Left ventricle myocardium inferior (tissue), 1 donor: ENCODE measurements at regions not wholly inside any gene's neighbourhood (a gene's known extent, or its start where the extent isn't known, plus 50 kb on each side); places are given as distances from the start of the nearest gene placed in this dataset.

Source experiments
- DNase-seq: peaks from one replicate; pipeline ENCODE4 v3.0.0-alpha.2; 2020
- H3K27ac ChIP-seq: fragments of 200-600 bp; replicated peaks from 2 replicates; pipeline ENCODE4 v1.8.0; 2021
- H3K27me3 ChIP-seq: fragments of 200-600 bp; 2 replicates; pipeline ENCODE4 v1.8.0; 2021; ENCODE audit warnings: low read depth
- H3K36me3 ChIP-seq: fragments of 200-600 bp; 2 replicates; pipeline ENCODE4 v1.8.0; 2021
- H3K4me1 ChIP-seq: fragments of 200-600 bp; 2 replicates; pipeline ENCODE4 v1.8.0; 2021
- H3K4me3 ChIP-seq: fragments of 200-600 bp; 2 replicates; pipeline ENCODE4 v1.8.0; 2021; ENCODE audit warnings: mild to moderate bottlenecking, moderate library complexity
- H3K9me3 ChIP-seq: fragments of 200-600 bp; replicated peaks from 2 replicates; pipeline ENCODE4 v1.8.0; 2021
- CTCF ChIP-seq: fragments of 200-600 bp; IDR thresholded peaks from 2 replicates; pipeline ENCODE4 v1.8.0; 2021; ENCODE audit warnings: antibody characterized with exemption, mild to moderate bottlenecking, borderline replicate concordance
- intact Hi-C: fragments of 100-400 bp; cut with micrococcal nuclease; formaldehyde crosslinking; loops from one replicate; pipeline ENCODE4 v1.11.0; 2022
- donor health status: DM: no; HTN: yes; CAD: no; lungs with severe emphysema.

- Histone ChIP-seq H3K27ac (no peak overlapping the region), H3K36me3 (no peaks in the 10 kb centered on the region), H3K27me3 (no peaks in the 10 kb centered on the region), H3K9me3 (no peaks in the 10 kb centered on the region), H3K4me1 (no peaks in the 10 kb centered on the region), H3K4me3 (no peak overlapping the region)
- no peak for DNase-seq
- TF ChIP-seq CTCF, result no peak
- intact Hi-C loops, result no loop called here
Observed at GRCh38 chr13:63671296-63671695, 2255.6 kb upstream of the PCDH20 start.

- Histone ChIP-seq H3K4me1 (no peaks in the 10 kb centered on the region), H3K9me3 (peaks cover 24% of the 10 kb centered on the region), H3K4me3 (no peak overlapping the region), H3K27ac (no peak overlapping the region), H3K27me3 (no peaks in the 10 kb centered on the region), H3K36me3 (no peaks in the 10 kb centered on the region)
- intact Hi-C loops, result no loop called here
- DNase-seq, result no peak
- TF ChIP-seq CTCF, result no peak
Observed at GRCh38 chr13:63651394-63651793, 2235.7 kb upstream of the PCDH20 start.

DNA sequence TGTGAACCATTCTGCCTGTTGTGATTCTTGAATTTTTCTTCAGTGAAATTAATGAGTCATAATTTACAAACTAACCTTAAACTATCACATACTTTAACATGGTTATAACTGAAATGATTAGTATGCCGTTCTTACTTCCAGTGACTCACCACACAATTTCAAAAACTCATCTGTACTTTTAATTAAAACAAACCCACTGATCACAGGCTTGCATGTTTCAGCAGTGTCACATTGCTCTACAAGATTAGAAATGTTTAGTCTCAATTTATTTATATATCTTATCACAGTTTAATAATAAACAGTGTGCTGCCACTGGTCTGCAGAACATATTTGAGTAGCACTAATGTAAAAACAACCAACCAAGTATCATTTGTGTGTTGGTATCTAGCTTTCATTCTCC, 2227.9 kb upstream of the PCDH20 start:
- Histone ChIP-seq H3K4me3 (no peak overlapping the region), H3K27ac (no peak overlapping the region), H3K9me3 (peaks cover 5% of the 10 kb centered on the region), H3K36me3 (no peaks in the 10 kb centered on the region), H3K27me3 (no peaks in the 10 kb centered on the region), H3K4me1 (no peaks in the 10 kb centered on the region)
- DNase-seq, result no peak
- TF ChIP-seq CTCF, result no peak
- intact Hi-C loops, result no loop called here

- Histone ChIP-seq H3K9me3 (no peaks in the 10 kb centered on the region), H3K27ac (no peak overlapping the region), H3K4me3 (peak overlapping the region; percentile 20), H3K36me3 (no peaks in the 10 kb centered on the region), H3K4me1 (no peaks in the 10 kb centered on the region), H3K27me3 (no peaks in the 10 kb centered on the region)
- TF ChIP-seq CTCF, result no peak
- no peak for DNase-seq
- intact Hi-C loops, result no loop called here
Observed at GRCh38 chr13:63636316-63636993, 2220.8 kb upstream of the PCDH20 start.

GRCh38 chr13:63632321-63632720, 2216.7 kb upstream of the PCDH20 start:
- no peaks in the 10 kb centered on the region for H3K9me3 ChIP-seq
- DNase-seq, result no peak
- H3K27me3 ChIP-seq, result no peaks in the 10 kb centered on the region
- TF ChIP-seq CTCF, result no peak
- intact Hi-C loops, result no loop called here
- H3K27ac ChIP-seq, result no peak overlapping the region
- H3K4me3 ChIP-seq, result no peak overlapping the region
- no peaks in the 10 kb centered on the region for H3K36me3 ChIP-seq
- H3K4me1 ChIP-seq, result no peaks in the 10 kb centered on the region
